ENCODE measurements at regions not wholly inside any gene's neighbourhood (a gene's known extent, or its start where the extent isn't known, plus 50 kb on each side); places are given as distances from the start of the nearest gene placed in this dataset.

DNA sequence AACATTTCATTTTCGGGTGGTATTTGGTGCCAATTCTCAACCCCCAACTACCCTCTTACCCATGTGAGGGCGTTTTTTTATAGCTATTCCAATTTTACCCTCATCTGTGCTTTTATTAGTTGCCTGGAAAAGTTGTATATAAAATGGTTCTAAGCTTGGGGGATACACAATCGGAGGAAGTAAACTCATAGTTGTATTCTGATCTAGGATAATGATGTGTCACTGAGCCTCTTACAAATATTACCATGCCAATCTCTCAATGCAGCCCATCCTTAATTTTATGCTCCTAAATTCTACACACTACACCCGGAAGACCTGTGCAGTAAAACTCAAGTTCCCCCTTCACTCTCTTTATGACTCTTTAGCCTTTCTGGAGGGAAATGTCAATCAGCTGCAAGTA, 1206.5 kb upstream of the FLRT2 start:
- TF ChIP-seq, protein P1, sequence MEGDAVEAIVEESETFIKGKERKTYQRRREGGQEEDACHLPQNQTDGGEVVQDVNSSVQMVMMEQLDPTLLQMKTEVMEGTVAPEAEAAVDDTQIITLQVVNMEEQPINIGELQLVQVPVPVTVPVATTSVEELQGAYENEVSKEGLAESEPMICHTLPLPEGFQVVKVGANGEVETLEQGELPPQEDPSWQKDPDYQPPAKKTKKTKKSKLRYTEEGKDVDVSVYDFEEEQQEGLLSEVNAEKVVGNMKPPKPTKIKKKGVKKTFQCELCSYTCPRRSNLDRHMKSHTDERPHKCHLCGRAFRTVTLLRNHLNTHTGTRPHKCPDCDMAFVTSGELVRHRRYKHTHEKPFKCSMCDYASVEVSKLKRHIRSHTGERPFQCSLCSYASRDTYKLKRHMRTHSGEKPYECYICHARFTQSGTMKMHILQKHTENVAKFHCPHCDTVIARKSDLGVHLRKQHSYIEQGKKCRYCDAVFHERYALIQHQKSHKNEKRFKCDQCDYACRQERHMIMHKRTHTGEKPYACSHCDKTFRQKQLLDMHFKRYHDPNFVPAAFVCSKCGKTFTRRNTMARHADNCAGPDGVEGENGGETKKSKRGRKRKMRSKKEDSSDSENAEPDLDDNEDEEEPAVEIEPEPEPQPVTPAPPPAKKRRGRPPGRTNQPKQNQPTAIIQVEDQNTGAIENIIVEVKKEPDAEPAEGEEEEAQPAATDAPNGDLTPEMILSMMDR (IDR thresholded peaks at IDR 0.05; ENCODE audit: poor library complexity, severe bottlenecking): no peak
- TF ChIP-seq, protein P2, sequence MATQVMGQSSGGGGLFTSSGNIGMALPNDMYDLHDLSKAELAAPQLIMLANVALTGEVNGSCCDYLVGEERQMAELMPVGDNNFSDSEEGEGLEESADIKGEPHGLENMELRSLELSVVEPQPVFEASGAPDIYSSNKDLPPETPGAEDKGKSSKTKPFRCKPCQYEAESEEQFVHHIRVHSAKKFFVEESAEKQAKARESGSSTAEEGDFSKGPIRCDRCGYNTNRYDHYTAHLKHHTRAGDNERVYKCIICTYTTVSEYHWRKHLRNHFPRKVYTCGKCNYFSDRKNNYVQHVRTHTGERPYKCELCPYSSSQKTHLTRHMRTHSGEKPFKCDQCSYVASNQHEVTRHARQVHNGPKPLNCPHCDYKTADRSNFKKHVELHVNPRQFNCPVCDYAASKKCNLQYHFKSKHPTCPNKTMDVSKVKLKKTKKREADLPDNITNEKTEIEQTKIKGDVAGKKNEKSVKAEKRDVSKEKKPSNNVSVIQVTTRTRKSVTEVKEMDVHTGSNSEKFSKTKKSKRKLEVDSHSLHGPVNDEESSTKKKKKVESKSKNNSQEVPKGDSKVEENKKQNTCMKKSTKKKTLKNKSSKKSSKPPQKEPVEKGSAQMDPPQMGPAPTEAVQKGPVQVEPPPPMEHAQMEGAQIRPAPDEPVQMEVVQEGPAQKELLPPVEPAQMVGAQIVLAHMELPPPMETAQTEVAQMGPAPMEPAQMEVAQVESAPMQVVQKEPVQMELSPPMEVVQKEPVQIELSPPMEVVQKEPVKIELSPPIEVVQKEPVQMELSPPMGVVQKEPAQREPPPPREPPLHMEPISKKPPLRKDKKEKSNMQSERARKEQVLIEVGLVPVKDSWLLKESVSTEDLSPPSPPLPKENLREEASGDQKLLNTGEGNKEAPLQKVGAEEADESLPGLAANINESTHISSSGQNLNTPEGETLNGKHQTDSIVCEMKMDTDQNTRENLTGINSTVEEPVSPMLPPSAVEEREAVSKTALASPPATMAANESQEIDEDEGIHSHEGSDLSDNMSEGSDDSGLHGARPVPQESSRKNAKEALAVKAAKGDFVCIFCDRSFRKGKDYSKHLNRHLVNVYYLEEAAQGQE (IDR thresholded peaks at IDR 0.05; ENCODE audit: borderline replicate concordance): no peak
- TF ChIP-seq POLR2AphosphoS5 (IDR thresholded peaks at IDR 0.05): no peak
